ENCODE measurements at regions not wholly inside any gene's neighbourhood (a gene's known extent, or its start where the extent isn't known, plus 50 kb on each side); places are given as distances from the start of the nearest gene placed in this dataset.
A peak's percentile ranks its signal among the peaks of the same experiment; 100 is the strongest.

DNA sequence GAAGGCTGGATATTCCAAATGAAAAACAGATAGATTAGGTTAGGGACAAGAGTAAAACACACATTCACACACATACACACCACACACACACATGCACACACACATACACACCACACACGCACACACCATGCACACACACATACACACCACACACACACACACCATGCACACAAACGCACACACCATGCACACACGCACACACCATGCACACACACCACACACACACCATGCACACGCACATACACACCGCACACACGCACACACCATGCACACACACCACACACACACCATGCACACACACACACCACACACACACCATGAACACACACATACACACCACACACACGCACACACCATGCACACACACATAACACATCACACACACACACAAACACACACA lies 203.7 kb upstream of the ZFHX3 start:
- FAIRE-seq, result peak; percentile 99
- no peak for DNase-seq (ENCODE audit: insufficient read length, low spot score)

DNA sequence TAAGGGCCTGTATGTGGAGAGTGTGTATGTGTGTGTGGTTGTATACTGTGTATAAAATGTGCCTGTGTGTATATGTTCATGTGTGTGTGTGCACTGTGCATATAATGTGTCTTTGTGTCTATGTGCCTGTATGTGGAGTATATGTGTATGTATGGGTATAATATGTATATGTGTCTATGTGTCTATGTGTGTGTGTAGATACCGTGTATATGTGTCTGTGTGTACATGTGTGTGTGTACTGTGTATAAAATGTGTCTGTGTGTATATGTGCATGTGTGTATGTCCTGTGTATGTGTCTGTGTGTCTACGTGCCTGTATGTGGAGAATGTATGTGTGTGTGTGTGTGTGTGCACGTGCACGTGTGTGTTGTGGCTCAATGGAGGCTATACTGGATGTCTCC lies 200.4 kb upstream of the ZFHX3 start:
- DNase-seq (ENCODE audit: insufficient read length, low spot score) (no peak), FAIRE-seq (no peak)

DNA sequence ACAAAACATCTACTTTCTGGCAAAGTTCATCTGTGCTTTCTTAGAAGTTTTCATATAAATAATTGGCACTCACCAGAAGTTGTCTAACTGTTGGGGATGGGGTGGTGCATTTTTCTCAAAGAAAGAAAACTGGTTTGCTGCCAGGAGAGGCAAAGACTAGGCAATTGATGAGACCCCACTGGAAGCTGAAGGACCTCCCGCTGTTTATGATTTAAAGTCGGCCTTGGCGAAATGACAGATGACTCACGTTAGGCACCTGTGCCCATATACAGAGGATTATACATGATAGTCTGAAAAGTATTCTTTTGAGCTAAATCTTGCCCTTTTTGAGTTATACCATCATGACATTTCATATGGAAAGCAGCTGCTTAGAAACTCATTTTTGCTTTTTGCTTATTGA lies 193.0 kb upstream of the ZFHX3 start:
- FAIRE-seq, result no peak
- DNase-seq (ENCODE audit: insufficient read length, low spot score), result no peak

DNA sequence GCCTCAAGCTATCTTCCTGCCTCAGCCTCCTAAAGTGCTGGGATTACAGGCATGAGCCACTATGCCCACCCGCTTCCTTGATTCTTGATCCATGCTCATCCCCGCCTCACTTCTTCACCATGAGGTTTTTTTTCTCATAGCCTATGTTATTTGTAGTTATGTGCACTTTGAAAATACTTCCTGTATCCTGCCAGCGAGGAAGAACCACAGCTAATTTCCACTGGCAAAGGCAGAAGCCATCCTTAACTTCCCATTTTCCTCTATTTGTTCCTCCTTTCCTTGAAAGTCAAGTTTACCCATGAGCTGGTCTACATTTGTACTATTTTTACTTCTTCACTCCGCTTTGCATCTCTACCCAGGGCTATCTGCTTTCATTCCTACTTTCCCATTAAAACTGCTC lies 189.7 kb upstream of the ZFHX3 start:
- no peak for DNase-seq (ENCODE audit: insufficient read length, low spot score)
- FAIRE-seq, result no peak

DNA sequence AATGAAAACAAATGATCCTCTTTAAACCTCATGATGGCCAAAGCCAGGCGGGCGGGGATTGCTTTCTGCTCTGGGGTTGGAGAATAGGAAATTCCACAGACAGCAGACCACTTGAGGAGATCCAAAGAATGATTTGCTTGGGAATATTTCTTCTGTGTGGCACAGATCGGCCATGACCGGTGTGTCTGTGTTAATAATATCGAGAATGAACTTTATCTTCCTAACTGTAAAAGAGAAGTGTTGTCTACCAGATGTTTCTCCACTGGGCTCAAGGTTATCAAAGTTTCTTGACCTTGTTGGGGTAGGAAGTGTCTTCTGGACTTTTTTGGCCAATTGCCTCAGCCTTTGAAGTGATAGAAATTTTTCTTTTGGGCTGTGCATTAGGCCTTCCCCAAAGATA lies 186.6 kb upstream of the ZFHX3 start:
- FAIRE-seq (no peak), DNase-seq (ENCODE audit: insufficient read length, low spot score) (no peak)

DNA sequence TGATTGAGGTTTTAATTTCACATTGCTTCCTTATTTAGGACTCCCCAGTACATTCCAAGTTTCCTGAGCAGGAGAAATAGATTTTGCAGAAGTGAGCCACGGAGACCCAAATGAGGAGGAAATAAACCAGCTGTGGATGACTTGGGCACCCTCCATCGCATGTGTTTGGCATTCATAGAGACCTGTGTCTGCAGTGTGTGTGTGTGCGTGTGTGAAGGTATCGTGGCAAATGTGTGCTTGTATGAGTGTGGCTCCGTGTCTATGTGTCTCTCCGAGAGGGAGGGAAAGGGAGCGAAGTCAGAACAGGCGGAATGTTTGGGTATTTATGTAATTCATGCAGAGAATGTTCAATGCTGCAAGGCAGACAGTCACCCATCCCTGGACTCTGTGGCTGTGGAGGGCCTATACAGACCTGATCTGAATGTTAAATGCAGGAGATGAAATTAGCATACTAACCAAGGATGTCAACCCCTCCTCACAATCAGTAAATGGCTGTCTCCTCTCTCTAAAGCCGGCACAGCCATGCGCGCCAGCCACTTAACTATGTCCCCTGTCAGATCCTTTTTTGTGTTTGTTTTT lies 186.0 kb upstream of the ZFHX3 start:
- peak; percentile 73 for FAIRE-seq

DNA sequence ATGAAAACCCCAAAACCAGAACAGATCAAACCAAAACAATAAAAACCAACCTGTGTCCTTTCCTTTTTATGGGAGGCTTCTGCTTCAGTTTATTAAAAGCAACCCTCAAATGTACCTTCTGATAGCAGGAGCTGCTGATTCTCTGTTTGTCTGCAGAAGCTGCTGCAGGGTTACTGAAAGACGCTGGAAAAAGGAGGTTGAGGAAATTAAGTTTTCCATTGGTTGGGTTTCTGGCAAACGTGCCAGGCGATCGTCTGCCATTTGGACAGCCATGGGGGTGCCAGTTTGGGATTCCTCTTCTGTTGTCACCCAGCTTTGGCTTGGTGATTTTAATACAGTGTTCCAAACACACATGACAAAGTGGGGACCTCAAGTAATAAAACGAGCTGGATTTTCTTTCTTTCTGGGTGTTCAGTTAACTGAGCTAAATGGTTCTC lies 185.4 kb upstream of the ZFHX3 start:
- FAIRE-seq (no peak), DNase-seq (ENCODE audit: insufficient read length, low spot score) (no peak)

More for the DNA sequence above, 186.0 kb upstream of the ZFHX3 start:
- no peak for DNase-seq (ENCODE audit: insufficient read length, low spot score)

DNA sequence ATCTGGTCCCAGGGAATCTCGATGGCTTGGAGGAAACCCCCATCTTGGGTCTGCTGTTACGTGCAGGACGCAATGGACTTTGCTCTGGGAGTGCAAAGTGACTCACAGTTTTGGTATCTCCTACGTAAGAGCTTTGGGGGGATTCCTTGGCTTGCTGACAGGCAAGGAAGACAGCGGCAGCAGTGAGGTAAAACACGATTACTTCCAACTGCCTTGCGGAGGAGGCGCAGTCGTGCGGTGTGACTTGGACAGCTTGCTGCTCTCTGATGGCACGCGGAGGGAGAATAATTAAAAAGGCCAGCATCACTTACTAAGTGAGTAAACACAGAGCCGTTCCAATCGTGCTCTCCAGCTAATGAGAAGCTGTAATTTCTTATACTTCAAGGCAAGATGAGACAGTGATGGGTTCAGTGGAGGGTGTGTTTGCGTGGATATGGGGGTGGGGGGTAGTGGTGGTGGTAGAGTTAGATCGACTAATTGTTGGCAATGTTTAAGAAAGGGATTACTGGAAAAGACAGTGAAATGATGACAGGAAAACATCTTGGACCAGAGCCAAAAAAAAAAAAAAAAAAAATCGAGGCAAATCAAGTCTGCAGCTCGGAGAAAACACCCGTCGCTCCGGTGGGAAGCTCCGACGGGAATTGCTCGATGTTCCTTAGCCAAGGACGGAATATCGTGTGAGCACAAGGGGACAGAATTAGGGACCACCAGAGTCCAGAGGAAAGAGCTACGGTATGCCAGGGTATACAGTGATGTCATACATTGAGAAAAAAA lies 184.8 kb upstream of the ZFHX3 start:
- DNase-seq (ENCODE audit: insufficient read length, low spot score), result peak; percentile 88
- FAIRE-seq, result peak; percentile 99

DNA sequence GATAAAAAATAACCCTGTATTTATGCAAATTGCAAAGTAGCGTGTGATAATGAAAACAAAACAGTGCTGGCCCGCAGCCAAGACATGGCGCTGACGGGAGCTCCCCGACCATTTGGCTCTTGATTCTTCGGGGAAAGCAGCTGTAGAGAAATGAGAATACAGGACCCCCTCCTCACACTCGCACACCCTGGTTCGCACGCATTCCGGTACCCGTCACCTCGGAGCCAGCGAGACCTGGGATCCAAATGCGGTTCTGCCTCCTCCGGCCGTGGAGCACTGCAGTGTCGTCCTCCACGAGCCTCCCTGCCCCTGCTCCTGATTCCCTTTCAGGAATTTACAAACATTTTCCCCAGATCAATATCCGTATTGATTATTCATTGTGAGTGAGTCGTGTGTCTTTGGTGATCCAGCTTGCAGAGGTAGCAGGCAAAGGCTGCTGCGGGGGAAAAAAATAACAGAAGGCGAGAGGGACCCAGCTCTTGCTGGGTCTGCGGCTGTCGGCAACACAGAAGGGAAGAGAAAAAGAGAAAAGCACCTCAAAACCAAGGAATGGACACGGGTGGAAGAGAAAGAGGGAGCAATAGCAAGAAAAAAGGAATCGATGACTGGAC lies 184.1 kb upstream of the ZFHX3 start:
- no peak for DNase-seq (ENCODE audit: insufficient read length, low spot score)
- FAIRE-seq, result no peak

DNA sequence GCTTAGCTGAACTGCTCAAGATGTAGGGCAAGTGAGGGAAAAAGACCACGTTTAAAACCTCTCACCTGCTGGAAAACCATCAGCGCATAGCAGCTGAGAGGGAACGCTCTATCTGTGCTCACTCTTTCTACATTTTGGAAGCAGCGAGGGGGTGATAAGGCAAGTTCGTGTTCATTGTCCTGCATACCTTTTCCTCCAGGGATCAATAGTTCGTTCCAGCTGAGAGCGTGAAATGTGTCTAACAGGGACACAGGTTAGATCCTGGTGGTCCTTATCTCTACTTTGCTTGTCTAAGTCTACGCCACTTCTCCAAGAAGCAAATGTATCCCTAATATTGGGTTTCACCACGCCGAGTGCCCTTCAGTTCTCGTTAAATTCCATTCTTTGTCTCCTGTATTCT lies 183.5 kb upstream of the ZFHX3 start:
- no peak for FAIRE-seq
- no peak for DNase-seq (ENCODE audit: insufficient read length, low spot score)

DNA sequence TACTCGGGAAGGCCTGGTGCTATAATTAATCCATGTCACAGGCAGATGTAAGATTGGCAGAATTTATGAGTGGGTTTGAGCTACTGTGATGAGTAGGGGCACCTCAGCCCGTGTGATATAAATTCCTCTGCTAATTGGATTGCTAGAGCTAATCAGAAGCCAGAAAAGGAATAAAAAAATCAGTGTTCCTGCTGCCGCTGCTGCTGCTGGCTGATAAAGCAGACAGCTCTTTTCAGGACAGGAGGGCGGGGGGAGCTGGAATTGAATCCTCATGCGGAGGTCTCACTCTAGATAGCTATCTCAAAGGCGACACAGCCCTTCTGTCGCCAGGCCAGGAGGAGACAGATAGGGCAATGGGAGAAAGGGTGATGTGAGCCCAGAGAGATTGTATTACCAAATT lies 182.7 kb upstream of the ZFHX3 start:
- no peak for FAIRE-seq

DNA sequence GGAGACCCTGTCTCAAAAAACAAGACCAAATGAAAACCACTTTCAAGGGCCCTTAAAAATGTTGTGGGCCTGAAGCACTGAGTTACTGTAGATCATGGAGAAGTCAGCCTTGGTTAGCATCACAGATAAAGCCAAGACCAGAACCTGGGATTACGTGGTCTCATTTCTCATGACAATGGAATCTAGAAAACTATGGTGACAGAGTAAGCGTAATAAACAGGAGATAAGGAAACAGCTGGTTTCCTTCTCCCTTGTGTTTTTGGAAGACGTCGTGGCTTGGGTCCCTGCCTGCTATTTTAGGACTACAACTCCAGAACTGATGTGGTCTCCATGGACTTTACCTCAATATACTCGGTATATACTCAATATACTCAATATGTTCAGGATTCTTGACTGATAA lies 180.7 kb upstream of the ZFHX3 start:
- DNase-seq (ENCODE audit: insufficient read length, low spot score) (no peak), FAIRE-seq (no peak)

More for the DNA sequence above, 182.7 kb upstream of the ZFHX3 start:
- no peak for DNase-seq (ENCODE audit: insufficient read length, low spot score)

DNA sequence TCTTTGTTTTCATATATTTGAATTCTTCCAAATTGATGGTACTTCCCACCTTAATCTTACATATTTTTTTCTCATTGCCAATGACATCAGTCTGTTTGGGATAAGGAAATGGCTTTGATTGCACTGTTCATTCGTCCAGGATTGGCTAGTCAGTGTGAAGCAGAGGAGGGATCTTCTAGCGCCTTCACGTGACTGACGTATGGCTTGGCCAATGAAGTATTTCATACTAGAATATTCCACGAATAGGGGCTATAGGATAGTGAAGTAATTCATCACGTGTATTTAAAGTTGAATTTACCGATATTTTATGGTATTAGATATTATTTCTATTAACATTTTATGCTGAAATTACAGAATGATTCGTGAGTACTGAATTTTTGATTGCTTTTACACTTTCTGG lies 178.7 kb upstream of the ZFHX3 start:
- FAIRE-seq (no peak), DNase-seq (ENCODE audit: insufficient read length, low spot score) (no peak)

DNA sequence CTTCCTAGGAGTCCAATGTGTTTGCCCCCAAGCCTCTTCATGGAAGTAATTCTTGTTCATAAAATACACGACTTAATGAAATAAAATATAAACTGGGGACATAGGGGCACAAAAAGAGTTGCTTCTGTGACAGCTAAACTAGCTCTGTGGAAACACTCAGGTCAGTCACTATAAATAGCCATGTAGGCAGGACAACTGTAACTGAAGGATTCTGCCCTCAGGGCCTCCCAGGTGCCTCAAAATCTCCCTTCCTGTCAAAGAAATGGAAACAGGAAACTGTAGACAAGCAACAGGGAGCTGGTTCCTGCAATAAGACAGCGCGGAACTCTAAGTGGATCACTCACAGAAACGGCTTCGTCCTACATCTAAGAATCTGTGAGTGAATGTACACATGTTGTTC lies 178.1 kb upstream of the ZFHX3 start:
- no peak for FAIRE-seq
- DNase-seq (ENCODE audit: insufficient read length, low spot score), result no peak

DNA sequence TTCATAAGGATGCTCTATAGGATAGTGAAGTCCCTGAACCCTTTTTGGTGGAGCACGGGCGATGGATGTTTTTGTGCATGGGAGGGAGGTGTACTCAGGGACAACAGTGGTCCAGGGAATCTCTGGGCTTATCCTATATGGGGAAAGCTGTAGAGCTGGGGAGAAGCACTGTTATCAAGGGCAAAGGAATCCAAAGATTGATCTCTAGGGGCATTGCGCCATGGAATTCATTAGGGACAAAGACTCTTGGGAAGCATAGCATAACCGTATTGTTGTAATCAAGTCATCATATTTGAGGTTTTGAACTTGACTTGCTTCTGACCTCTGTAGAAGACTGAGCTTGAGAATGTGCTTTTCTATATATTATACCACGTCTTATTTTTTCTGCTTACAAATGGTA lies 172.9 kb upstream of the ZFHX3 start:
- FAIRE-seq (no peak), DNase-seq (ENCODE audit: insufficient read length, low spot score) (no peak)

DNA sequence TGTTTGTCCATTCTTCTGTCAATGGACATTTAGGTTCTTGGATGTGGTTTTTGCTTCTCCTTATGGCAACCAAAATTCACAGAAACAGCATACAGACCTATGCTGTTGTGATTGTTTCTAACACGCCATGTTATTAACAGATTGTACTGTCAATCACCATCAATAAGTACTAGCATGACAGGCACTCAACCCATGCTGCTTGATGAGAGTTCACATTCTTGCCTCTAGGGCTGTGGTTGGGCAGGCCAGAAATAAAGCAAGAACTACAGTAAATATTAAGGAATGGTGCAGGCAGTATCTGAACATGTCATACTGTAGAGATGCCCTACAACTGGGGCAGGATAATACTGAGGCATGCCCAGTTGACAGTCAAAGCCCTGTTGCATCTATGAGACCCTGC lies 171.2 kb upstream of the ZFHX3 start:
- FAIRE-seq (peak; percentile 72), DNase-seq (ENCODE audit: insufficient read length, low spot score) (no peak)

DNA sequence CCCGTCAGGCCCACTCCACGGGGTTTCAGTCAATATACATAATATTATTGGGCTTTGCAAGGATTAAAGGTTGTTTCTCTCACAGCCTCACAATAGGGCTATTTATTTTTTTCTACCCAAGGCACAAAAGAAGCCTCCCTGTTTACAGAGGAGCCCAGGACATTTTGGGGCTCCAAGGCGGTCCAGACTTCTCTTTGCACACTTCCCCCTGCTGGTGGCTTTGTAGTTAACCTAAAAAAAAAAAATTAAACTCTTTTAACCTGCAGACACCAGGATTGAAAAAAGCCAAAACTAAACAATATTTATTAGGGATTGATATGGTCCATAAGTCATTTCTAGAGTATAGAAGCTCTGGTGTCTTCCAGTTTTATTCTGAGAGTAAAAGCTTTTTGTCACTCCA lies 169.7 kb upstream of the ZFHX3 start:
- DNase-seq (ENCODE audit: insufficient read length, low spot score) (no peak), FAIRE-seq (no peak)

DNA sequence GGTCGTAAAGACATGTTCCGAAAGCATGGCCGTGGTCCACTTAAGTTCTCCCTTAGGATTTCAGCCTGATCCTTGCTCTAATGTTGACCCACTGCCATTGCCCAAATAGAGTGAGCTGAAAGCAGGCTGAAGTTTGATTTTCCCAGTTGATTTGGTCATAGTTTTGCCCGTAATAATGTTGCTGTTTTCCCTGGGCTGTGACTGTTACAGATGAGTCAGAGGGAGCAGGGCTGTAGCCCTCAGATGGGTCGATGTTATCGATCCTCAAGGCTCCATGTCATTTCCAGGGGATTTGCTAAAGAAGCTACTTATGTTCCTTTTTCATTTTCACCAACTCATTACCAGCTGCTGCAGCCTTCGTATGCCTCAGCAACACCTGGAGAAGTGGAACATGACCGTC lies 169.0 kb upstream of the ZFHX3 start:
- no peak for DNase-seq (ENCODE audit: insufficient read length, low spot score)

DNA sequence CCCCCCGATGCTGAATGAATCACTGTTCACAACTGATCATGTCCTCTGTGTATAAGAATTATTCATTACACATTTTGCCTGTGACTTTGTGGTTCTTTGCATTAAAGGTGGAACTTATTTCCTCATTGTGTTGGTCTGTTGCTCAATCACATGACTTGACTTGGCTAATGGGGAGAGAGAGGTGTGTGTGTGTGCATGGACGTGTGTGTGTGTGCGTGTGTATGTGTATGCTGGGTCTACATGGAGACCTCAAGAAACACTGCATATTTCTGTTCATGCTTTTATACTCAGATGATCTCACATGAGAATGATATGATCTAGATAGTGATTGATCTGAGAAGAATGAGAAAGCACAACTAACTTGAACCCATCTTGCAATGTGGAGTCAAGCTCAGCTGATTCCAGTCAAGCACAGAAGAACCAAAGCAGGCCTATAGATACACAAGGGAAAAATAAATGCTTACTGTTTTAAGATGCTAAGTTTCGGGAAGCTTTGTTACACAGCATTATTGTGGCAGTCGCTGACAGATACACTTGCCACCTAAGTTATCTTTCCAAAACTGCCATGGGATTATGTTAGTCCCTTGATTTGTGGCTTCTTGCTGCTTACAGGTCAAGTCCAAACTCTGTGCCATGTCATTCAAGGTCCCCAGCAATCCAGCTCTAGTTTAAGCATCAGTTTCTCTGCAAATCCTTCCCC lies 167.9 kb upstream of the ZFHX3 start:
- FAIRE-seq (peak; percentile 81), DNase-seq (ENCODE audit: insufficient read length, low spot score) (no peak)

More for the DNA sequence above, 169.0 kb upstream of the ZFHX3 start:
- peak; percentile 60 for FAIRE-seq

DNA sequence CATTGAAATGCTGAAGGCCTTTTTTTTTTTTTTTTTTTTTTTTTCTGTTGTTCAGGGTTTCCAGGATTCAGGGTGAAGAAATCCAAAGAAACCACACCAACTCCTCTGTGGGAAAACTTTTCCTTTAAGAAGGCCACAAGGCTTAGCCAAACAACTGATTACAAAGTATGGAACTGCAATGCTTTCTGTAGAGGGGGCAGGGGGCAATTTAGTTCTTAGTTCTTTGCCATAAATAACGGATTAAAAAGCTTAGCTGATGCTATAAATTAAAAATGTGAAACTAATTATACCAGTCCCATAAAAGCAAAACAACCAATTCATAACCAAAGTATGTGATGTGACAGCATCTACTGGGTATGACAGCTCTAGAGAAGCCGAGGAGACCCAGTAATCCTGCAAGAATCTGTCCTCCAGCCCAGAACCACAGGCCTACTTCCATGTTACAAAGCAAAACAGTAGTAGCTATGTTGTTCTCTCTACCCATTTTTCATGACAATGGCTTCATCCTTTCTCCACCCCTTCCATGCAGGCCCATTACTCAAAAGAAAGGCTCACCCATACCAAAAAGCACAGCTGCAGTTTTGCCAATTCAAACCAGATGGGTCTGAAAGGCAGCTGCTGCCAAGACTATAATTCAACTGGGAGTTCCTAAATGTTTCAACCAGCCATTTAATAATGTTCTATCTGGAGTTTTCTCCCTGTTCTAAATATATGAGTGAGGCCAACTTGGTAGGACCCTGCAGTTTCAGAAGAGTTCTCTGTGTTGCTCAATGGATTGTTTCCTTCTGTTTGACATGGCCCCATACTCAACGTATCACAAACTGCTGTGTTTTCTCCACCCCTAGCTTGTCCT lies 167.1 kb upstream of the ZFHX3 start:
- FAIRE-seq, result no peak
- DNase-seq (ENCODE audit: insufficient read length, low spot score), result no peak
